Activated CD4-positive, alpha-beta T cell treated with anti-CD3 and anti-CD28 coated beads, Interleukin-2, Interleukin-4, amounts not matched to agents 100 ng/mL and 50 ng/mL, durations not matched to agents 16 hours and 8 hours (primary cell): ENCODE measurements at regions not wholly inside any gene's neighbourhood (a gene's known extent, or its start where the extent isn't known, plus 50 kb on each side); places are given as distances from the start of the nearest gene placed in this dataset.
A peak's percentile ranks its signal among the peaks of the same experiment; 100 is the strongest.

Source experiments
- DNase-seq: peaks from one replicate; pipeline ENCODE4 v3.0.0-alpha.2; 2020; ENCODE audit warnings: low spot score

DNA sequence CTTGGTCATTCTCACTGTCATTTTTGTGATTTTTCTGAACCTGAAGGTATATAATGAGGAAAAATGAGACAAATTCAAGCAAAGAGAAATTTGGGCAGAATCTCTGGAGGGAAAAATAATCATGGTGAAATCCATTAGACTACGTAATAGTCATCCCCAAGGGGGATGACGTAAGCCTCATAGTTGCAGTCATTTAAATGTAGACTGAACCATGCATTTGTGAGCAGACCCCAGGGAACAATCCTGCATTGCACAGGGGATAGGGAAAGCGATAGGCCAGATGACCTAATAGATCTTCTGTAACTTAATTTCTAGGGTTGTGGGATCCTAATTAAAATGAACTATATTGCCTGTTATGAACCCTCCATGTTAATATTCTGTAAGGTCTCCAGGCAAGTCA, 167.4 kb upstream of the C1orf21 start:
- no peak for DNase-seq

DNA sequence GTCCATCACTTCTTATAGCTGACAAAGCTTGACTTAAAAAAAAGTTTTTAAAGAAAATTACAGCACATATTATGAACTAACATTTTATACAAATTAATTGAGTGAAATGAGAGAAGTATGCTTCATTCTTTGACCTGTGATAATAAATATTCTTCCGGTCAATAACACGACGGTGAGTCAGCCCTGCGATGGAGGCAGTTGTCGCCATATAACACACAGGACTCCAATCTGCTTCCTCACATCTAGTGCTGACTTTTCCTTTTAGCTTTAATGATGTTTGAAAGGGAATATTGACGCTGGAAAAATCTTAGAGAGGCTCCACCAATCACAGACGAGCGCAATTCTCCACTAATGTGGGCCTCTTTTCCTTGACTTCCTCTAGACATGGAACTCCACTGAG, 166.9 kb upstream of the C1orf21 start:
- no peak for DNase-seq

- DNase-seq, result no peak
These were observed 165.7 kb upstream of the C1orf21 start for GRCh38 chr1:184221087-184221486.

DNA sequence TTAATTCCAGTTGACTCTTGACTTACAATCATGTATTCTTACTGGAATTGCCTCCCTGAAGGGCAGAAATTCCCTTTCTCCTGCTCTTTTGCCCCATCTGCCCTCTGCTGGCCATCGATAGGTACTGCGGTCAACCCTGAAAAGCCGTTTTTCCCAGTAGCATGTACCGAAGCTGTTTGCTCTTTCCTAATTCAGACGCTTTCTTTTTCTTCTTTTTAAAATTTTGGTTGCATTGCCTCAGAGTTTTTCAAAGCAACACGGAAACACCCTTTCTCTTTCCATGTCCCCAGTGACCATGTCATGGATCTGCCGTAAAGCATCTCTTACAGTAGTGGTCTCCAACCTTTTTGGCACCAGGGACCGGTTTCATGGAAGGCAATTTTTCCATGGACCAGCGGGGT, 164.2 kb upstream of the C1orf21 start:
- DNase-seq, result peak; percentile 56

DNA sequence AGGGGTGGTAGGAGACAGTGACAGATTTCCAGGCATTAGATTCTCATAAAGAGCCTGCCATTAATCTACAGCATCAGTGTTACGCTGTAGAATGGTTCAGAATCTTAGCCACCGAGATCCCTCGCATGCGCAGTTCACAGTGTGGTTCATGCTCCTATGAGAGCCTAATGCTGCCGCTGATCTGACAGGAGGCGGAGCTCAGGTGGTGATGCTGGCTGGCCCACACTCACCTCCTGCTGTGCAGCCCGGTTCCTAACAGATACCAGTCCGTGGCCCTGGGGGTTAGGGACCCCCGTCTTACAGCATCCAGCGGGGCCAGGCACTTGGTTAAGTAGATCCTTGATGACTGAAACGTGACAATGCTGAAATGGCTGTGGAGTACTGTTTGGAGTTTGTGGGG, 163.6 kb upstream of the C1orf21 start:
- DNase-seq, result no peak

DNA sequence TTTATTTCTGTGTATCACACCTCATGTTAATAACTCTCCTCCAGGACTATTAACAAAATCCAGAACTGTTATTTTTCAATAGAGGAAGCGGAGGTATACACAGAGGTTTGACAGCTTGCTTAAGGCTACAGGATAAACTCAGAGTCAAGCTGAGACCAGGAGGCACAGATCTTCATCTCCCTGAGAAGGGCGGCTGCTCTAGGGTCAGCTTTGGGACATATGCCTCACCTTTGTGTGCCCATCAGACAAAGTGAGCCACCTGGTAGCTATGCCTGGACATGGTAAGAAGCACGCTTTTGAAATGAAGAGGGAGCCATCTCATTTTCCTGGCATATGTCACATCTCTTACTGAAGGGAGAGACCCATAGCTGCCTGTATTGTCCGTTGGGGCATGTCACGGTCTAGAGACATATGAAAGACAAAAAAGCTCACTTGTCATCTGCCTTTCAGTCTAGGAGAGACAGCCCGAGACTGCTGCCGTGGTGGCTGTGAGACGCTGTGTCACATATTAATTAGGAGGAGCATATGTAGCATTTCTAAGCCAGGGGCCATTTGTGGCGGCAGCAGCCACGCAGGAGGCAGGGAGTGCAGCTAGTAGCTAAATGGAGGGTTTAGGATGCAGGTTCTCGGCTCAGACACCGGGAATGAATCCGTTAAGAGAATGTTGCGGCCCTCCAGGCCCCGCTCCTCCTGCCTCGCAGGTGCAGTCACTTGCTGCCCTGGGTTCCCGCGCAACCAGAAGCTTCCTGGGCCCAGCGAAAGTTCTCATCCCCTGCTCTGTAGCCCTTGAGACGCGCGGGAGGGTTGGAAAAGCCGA, 161.3 kb upstream of the C1orf21 start:
- no peak for DNase-seq

DNA sequence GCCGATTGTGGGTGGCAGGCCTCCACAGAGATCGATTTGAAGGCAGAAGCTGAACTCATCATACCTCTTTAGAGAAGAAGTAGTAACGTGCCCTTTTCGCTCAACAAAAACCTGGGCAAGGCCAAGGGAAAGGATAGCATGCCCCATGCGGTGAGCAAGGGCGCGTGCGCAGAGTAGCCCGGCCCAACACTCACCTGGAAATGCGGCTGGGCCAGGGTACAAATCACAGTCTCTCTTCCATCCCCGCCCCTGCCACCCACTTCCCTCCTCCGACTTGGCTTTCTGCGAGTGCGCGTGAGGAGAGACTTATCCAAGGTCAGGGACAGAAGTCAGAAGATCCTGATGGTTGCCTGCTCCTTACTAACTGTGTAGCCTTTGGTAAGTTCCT, 160.7 kb upstream of the C1orf21 start:
- no peak for DNase-seq

- DNase-seq, result no peak
These were observed 158.3 kb upstream of the C1orf21 start for GRCh38 chr1:184228558-184228957.

DNA sequence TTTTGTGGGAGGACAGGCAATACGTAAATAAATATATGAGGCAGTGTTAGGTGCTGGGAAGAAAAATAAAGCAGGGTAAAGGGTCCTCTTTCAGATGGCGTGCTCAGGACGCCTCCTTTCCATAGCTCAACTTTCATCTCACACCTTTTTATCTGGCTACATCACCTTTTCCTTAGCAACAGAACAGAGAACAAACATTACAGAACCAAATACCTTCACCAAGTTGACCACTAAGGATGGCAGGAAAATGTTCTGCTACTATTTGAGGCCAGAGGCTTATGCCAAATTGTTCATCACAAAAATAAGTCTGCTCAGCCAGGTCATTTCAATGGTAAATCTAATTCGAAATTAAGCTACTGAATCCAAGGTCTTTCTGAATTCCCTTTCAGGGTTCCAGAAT, 149.2 kb upstream of the C1orf21 start:
- no peak for DNase-seq

DNA sequence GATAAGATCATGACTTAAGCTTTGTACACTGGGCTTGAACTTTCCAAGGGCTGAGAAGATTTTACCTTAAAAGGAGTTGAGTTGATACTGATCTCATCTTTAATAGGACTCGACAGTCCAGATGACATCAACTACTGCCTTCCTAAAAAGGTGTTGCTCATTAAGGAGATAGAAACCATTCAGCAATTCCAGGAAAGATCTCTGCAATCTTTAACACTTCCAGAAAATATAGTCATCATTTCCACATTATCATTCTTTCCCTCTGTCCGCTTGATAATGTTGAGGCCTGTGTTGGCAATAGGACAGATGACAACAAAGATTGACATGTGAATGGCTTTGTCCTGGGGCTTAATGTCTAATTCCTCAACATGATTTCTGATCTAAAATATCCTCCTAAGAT, 145.4 kb upstream of the C1orf21 start:
- DNase-seq, result no peak

GRCh38 chr1:184242507-184242943, 144.3 kb upstream of the C1orf21 start:
- DNase-seq, result no peak

- DNase-seq, result no peak
These were observed 141.9 kb upstream of the C1orf21 start for GRCh38 chr1:184244962-184245361.

- no peak for DNase-seq
These were observed 139.2 kb upstream of the C1orf21 start for GRCh38 chr1:184247671-184248070.

DNA sequence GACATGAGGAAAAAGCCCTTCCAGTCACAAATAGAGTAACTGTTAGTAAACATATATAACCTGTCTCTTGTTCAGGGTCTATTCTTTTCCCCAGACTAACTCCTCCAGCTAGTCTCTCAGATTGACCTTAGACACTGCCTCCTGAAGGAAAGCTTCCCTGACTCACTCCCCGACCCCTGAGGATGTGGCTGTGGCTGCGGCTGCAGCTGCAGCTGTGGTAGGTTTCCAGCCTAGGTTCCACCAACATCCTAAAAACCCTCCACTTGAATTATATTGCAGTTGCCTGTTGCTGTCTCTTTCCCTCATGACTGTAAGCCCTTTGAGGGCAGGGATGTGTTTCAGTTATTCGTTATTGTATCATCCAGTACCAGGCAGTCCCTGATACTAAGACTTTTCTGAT, 132.9 kb upstream of the C1orf21 start:
- DNase-seq, result no peak

- no peak for DNase-seq
These were observed 132.0 kb upstream of the C1orf21 start for GRCh38 chr1:184254849-184255248.

DNA sequence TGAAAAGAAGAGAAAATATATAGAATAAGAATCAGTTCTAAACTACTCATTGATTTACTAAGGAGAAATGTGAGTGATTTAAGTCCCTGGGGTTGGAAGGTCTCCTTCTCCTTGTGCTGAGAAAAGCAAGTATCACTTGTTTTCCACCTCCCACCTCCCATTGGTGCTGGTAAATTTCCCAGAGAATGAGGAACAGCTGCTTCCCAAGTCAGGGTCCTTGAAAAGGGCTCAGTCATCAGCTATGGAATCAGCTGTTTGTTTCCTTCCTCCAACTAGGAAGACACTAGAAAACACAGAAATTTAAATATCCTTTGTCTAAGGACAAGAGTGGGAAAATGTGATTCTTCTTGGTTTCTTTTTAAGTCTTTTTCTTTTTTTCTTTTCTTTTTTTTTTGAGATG, 131.3 kb upstream of the C1orf21 start:
- no peak for DNase-seq

GRCh38 chr1:184257873-184258272, 129.0 kb upstream of the C1orf21 start:
- no peak for DNase-seq

DNA sequence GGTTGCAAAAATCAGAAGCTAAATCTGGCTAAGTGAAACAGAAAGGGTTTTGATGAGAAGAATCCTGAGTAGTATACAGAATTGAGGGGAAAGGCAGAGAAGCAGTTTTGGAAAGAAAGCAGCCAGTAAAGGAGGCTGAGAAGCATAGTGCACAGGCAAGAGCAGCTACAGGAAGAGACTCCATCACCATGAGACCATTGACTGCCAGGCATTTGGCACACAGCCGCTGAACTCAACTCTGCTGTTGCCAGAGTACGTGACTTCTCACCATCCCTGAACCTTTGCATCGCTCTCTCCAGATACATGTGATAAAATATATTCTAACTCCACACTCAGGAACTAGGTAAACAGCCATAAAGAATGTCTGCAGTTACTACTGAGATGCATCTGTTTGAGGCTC, 128.3 kb upstream of the C1orf21 start:
- no peak for DNase-seq

DNA sequence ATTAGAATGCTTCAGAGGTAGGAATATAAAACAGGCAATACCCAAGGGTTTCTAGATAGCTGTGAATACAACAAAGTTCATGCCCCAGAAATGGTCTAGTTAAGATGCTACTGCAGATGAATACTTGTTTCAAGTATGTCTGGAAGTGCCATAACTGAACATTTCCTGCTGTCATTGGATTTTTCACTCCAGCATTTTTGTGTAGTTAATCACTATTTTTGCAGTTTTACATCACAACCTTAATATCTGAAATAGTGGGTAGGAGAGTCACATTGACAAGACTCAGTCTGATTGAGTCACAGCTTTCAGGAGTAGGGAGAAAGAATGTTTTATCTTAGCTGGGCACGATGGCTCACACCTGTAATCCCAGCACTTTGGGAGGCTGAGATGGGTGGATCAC, 126.4 kb upstream of the C1orf21 start:
- DNase-seq, result no peak

- DNase-seq, result no peak
These were observed 124.7 kb upstream of the C1orf21 start for GRCh38 chr1:184262109-184262508.

DNA sequence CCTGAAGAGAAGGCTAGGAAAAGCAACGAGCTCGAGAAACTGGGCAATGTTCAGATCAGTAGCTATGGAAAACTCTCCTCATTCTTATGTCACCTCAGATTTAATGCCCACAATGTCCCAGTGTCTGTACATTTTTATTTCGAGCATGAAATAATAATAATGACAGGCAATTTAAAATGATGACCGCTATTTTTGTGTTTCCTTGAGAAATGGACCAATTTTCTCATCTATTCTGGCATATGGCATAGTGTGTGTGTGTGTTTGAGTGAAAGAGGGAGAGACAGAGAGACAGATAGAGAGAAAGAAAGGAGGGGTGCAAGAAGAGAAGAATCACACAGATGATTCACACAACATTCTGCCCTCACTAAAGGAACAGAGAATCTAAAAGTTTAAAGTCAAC, 119.1 kb upstream of the C1orf21 start:
- no peak for DNase-seq

- no peak for DNase-seq
These were observed 116.3 kb upstream of the C1orf21 start for GRCh38 chr1:184270556-184270955.

DNA sequence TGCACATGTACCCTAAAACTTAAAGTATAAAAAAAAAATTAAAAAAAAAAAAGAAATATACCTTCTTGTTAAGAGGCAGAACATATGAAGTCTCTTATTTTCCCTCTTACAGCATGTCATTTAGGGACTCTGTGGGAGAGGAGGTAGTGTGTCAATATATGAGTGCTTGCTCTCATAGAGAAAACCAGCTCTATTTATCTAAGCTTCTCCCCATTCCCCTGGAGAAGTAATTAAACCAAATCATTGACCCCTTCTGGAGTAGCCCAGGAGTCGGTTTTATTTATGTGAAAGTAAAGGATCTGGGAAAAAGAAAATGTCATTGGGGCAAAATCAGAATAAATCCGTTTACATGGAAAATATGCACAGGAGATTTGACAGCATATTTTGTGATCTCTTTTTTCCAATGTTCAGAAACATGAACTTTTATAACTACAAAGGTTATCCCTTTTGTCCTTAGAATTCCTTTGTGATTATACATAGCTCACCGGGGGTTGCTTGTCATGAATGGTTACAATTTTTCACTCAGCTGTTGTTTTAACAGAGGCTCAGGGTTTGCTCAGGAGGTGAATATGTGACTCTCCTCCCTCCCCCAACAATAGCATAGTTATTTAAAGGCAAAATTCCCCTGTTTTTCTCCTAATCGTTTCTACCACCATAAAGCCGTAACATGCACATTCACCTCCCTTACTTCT, 114.5 kb upstream of the C1orf21 start:
- no peak for DNase-seq

DNA sequence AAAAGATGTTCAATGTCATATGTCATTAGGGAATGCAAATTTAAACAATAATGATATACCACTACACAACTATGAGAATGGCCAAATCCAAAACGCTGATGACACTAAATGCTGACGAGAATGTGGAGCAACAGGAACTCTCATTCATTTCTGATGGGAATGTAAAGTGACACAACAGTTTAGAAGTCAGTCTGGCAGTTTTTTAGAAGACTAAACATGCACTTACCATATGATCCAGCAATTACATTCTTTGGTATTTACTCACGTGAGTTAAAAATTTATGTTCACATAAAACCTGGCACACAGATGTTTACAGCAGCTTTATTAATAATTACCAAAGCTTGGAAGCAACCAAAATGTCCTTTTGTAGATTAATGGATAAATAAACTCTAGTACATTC, 110.4 kb upstream of the C1orf21 start:
- DNase-seq, result no peak
